Anterior cingulate cortex (tissue), 58 donors: ENCODE measurements at regions not wholly inside any gene's neighbourhood (a gene's known extent, or its start where the extent isn't known, plus 50 kb on each side); places are given as distances from the start of the nearest gene placed in this dataset.
"Not testable (repeated sequence)": the region's sequence is repeated elsewhere in the genome, so short reads cannot be mapped to it uniquely, and the experiment has no call there.

Source experiments
- DNase-seq, 58 donors: peaks; one replicate each; lab custom pipeline; 2025; lab: John Stamatoyannopoulos, UW

DNA sequence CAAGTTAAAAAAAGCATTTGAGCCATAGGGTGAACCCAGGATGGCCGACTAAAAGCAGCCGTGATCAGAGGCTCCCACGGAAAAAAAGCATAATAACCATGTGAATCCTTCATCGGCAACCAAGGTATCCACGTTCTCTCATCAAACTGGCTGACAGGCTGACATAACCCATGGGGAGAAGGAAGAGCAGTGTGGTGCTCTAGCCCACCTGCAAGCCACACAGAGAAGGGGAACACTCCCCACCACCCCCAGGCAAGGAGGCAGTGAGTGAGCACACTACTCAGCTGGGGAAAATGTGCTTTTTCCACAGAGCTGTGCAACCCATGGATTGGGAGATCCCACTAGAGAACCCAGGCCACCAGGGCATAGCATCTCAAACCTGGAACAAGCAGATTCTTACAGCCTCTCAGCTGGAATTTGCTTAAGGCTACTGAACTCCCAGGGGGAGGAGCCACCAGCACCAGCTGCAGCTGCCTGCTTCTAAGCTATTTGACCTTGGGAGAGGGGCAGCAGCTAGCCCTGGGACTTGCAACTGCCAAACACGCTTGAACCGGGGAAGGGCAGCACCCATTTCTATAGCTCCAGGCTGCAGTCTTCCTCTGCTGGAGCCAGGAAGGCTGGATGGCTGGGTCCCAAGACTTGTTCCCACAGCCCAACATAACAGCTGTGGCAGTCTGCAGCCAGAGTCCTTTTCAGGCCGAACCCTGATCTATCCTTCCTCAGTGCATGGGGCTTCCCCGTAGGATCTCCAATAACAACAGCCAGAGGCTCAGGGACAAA lies 178.2 kb upstream of the NRG3 start:
- no peak for DNase-seq

DNA sequence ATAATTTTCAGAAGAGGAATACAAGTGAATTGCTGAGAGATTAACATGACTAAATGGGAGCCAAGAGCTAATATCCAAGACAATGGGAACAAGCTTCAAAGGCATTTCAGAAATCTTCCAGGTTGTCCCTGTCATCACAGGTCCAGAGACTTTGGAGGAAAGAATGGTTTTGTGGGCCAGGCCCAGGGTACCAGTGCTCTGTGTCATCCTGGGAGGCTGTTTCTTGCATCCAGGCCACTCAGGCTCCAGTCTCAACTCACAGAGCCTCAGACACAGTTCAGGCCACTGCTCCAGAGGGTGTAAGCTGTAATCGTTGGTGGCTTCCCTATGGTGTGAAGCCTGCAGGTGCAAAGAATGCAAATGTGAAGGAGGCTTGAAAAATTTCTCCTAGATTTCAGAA lies 170.4 kb upstream of the NRG3 start:
- DNase-seq = no peak

DNA sequence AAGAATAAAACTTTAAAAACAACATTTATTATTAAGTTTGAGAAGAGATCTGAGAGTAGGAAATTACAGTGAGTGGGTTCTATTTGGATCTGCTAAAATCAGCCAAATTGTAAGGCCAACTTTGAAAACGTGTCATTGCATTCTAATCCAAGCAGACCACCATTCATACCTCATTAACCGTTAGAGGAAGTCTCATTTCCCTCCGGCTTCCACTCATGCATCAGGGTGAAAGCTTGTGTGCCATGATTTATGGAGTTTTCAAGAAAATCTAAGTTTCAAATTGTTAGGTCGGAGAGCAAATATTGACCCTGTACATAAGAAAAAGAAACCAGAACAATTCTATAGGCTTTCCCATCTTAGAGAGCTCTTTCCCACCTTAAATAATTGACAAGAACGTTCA lies 166.6 kb upstream of the NRG3 start:
- DNase-seq = no peak

DNA sequence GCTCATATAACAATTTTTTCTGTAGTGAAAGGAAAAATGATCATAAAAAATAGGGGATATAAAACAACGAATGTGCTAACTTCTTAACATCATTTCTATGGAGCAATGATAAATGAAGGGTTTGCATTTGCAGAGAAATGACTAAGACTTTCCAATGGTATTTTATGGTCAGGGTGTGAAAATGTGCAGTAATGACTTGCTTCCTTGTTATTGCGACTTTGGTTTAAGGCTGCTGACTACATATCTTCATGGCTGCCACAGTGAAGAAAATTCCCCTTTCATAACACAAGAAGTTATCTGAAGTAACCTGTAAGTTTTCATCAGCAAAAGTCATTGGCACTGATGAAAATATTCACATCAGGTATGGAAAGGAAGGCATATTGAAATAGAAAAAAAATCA lies 166.1 kb upstream of the NRG3 start:
- DNase-seq = no peak

DNA sequence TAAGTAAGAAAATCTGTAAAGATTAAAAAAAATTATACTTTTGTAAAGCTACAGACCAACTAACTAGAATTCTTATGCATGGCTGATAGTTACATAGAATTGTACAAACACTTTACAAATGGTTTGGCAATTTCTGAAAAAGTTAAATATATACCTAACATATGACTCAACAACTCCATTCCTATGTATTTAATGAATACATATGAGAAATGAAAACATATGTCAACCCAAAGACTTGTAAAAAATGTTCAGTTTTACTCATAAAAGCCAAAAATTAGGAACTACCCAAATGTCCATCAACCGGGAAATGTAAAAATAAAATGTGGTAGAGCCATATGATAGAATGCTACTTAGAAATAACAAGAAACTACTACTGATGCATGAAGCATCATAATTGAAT lies 152.6 kb upstream of the NRG3 start:
- no peak for DNase-seq

DNA sequence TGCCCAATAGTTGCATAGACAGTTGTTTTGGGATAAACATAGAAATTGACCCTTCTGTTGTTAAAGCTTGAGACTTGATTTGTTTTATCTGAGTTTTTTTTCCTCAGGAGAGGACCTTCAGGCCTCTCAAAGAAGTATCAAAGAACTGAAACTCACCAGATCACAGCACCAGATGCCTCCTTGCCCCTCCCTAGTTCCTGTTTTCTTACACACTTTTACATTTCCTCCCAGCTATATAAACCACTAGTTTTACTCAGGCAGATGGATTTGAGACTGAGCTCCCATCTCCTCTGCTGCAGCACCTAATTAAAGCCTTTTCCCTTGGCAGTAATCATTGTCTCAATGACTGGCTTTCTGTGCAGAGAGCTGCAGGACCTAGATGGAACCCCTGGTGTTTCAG lies 150.6 kb upstream of the NRG3 start:
- DNase-seq = no peak

DNA sequence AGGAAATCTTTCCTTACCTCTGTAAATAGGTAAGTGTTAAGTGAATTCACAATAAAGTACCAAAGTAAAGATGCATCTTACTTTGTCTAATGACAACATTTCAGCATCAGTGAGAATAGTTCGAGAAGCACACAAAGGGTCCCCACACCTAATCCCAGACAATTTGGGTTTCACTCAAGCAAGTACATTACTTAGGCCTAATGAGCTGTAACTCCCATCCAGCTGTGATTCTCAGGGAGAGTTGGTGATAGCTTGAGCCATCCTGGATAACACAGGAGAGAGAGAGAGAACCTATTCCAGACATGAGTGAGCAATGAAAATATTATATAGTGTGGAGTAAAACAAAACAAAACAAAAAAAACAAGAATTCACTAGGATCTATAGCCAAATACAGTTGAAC lies 149.1 kb upstream of the NRG3 start:
- DNase-seq = no peak

DNA sequence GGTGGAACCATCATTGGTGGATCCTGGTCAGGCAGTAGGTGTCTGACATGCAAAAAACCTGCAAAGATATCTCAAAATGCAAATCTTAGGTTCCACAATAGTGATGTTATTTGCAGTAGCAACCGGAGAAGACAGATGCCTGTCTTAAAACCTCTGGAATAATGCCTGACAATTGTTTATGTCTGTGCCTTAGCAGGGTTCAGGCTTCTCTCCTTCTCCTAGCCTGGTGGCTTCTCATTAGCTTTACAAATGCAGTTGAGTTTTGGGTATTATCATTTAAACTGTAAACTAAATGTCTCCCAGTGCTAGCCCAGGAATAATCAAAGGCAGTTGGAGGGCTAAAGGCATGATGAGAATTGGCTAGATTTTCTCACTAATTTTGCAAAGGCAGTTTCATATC lies 146.3 kb upstream of the NRG3 start:
- no peak for DNase-seq

DNA sequence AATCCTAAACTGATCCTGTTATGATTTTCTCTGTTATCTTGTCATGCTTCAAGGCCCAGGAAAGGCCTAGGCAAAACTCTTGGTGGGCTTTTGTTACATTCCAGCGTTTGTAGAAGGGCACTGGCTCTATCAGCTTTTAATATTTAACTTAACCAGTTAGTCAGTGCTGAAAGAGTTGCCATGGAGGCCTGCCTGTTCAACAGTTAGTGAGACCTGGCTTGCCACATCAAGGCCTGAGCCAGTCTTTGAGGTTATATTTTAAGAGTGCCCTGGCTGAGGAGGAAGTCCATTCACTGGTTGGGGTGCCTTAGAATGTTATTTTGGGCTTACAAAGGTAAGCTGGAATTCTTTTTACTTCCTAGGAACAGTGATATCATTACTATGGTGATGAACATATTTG lies 144.1 kb upstream of the NRG3 start:
- no peak for DNase-seq

DNA sequence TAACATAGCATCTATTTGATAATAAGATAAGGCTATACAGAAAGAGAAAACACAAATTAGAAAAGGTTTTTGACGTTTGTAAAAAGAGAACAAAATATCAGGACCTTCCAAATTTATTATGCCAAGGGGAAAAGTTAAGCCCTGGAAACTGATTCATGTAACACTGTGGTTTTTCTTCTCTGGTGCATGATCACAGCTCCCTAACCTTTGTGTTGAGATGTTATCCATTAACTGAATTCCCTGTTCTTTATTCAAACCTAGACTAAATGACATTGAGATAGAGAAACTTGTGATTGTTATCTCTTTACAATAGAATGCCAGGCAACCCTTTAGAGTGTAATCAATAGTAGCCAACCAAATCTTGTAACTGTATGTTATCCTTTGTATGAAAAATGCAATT lies 141.5 kb upstream of the NRG3 start:
- DNase-seq = no peak

DNA sequence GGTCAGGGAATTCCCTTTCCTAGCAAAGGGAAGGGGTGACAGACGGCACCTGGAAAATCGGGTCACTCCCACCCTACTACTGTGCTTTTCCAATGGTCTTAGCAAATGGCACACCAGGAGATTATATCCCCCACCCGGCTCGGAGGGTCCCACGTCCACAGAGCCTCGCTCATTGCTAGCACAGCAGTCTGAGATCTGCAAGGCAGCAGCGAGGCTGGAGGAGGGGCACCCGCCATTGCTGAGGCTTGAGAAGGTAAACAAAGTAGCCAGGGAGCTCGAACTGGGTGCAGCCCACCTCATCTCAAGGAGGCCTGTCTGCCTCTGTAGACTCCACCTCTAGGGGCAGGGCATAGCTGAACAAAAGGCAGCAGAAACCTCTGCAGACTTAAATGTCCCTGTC lies 139.8 kb upstream of the NRG3 start:
- DNase-seq = not testable (repeated sequence)

DNA sequence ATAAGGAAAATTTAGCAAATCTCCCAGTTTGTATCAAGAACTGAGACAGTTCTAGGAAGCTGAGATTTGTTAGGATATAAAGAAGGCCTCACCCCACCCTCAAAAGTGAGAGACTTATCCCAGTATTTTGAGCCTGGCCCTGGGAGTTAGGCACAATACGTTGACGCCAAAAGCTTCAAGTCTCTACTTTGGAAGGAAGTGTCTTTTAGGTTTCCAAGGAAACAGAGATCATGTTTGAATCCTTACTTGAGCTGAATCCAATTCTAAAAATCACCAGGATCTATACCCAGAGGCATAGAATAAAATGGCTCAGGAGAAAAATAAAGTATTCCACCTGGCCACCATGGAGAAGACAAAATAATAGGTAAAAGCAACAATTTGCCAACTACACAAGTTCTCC lies 115.9 kb upstream of the NRG3 start:
- DNase-seq = no peak

DNA sequence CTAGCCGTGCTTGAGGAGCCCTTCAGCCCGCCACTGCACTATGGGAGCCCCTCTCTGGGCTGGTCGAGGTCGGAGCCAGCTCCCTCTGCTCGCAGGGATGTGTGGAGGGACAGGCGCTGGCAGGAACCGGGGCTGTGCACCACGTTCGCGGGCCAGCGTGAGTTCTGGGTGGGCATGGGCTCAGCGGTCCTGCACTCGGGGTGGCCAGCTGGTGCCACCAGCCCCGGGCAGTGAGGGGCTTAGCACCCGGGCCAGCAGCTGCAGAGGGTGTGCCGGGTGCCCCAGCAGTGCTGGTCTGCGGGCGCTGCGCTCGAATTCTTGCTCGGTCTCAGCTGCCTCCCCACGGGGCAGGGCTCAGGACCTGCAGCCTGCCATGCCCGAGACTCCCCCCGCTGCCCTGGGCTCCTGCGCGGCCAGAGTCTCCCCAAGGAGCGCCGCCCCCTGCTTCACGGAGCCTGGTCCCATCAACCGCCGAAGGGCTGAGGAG lies 90.8 kb upstream of the NRG3 start:
- peak in 2 of 58 donors; percentile 1 to 2 for DNase-seq

DNA sequence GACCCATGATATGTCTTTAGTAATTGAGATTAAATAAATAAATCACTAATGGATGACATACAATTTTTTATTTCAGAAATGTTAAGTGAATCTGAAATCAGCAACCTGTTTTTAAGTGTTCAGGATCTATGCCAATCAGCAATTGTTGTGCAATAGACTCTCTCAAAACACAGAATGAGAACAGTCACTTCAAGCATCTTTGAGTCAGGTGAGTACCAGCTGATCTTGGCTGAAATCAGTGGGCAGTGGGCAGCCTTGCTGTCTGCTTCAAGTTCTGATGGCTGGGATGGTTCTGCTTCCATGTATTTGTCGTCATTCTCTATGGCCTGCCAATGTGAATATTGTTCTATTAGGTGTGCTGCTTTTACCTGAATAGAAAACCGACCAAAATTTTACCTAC lies 82.3 kb upstream of the NRG3 start:
- DNase-seq = no peak

DNA sequence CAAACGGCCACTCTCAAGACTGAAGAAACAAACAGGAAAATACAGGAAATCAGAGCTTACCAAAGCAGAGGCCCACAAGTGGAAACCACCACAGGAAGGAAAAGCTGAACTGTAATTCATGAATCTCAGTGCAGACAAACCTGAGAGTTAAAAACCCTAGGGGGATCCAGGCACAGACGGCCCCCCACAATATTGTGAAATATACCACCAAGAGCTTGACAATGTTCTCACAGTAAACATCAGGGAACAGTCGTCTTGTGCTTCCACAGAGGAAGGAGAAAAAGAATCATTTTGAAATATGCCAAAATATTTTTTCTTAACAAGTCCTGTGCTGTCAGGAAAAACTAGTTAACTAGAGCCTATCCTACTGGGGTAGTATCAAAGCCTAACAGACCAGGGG lies 68.2 kb upstream of the NRG3 start:
- no peak for DNase-seq

DNA sequence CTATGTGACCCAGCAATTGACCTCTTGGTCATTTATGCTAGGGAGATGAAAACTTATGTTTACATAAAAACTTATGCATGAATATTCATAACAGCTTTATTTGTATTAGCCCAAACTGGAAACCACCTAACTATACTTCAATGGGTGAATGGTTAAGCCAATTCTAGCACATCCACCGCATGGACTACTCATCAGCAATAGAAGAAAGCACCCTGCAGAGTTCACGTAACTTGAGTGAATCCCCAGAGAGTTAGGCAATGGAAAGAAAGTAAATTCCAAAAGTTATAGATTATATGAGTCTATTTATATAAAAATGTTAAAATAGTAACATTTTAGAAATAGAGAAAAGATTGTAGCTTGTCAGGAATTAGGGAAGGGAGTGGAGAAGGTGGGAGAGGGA lies 60.2 kb upstream of the NRG3 start:
- DNase-seq = no peak

DNA sequence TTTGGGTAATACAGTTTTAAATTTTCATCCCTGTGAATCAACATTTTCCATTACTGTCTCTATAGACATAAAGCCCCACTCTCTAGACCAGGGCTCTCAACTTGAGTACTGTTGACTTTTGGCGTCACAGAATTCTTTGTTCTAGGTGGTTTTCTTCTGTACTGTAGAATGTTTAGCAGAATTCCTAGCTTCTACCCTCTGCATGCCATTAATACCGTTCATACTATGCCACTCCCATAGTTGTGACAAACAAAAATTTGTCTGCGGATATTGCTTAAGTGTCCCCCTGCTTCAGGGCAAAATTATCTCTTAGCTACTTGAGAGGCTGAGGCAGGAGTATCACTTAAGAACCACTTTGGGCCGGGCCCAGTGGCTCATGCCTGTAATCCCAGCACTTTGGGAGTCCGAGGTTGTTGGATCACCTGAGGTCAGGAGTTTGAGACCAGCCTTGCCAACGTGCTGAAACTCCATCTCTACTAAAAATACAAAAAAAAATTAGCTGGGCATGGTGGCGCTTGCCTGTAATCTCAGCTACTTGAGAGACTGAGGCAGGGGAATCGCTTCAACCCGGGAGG lies 57.3 kb upstream of the NRG3 start:
- no peak for DNase-seq

DNA sequence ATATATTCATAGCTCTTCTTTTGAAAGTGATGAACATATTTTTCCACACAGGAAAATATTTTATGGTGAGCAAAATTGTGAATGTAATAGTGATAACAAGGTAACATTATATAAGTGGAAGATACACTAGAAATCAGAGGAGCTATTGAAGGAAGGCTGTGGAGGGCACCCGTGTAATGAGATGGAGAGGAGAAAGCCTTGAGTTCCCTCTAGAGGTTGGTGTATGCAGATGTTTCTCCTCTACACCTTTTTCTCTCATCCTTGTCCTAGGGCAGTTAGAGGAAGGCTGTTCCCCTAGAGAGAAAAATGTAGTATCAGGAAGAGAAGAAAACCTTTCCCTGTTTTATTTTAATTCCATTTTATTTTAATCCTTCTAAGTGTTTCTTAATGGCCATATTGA lies 54.6 kb upstream of the NRG3 start:
- DNase-seq = no peak
